ENCODE measurements at regions not wholly inside any gene's neighbourhood (a gene's known extent, or its start where the extent isn't known, plus 50 kb on each side); places are given as distances from the start of the nearest gene placed in this dataset.

GRCh38 chr6:14699803-14700601, 545.9 kb upstream of the JARID2 start:
- ATAC-seq (ENCODE audit: insufficient read depth, low FRiP score) (no peak), DNase-seq (no peak)
- H3K4me1 ChIP-seq (ENCODE audit: control insufficient read depth in 5 of 5, insufficient read depth in 5 of 5, low read length in 5 of 5), result peaks cover 0 to 2% (median 0%) of the 10 kb centered on the region in 5 donors
- H3K9me3 ChIP-seq (ENCODE audit: control insufficient read depth in 4 of 4, insufficient read depth in 3 of 4, low read length in 3 of 4), result peaks cover 0 to 5% (median under 1%) of the 10 kb centered on the region in 4 donors
- H3K27me3 ChIP-seq (ENCODE audit: control insufficient read depth in 3 of 3, insufficient read depth in 3 of 3, low read length in 2 of 3), result no peaks in the 10 kb centered on the region
- no peak for TF ChIP-seq CTCF (IDR thresholded peaks at IDR 0.05; ENCODE audit: control extremely low read depth, extremely low read depth)
- H3K4me3 ChIP-seq, result no peak overlapping the region
- WGBS, 2 donors, result 83 to 86% methylated on average over 8 of the region's 8 CpGs
- no peaks in the 10 kb centered on the region for H3K36me3 ChIP-seq (ENCODE audit: control insufficient read depth in 4 of 4, insufficient read depth in 4 of 4, low read length in 4 of 4)
- H3K27ac ChIP-seq (ENCODE audit: low read depth in 1 of 2, low read length in 1 of 2), result no peak overlapping the region
- no peak overlapping the region for H3K9ac ChIP-seq (ENCODE audit: insufficient read depth in 1 of 2, low read length in 2 of 2)

DNA sequence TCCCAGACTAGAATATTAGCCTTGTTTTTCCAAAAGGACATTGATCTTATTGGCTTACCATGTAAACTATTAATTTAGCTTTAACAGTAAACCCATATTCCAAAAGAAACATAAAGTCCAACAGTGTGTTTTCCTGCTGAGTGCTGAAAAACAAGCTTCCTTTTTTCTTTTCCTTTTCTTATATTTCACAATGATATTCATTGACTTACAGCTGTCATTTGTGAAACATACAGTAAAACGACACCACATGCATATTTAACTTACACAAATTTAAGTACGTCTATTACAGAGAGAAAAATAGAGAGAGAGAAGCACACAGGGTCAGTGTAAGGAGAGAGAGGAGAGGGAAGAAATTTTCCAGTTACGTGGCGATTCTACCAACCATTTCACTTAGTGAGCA, 543.9 kb upstream of the JARID2 start:
- DNase-seq (no peak), ATAC-seq (ENCODE audit: insufficient read depth, low FRiP score) (no peak)
- Histone ChIP-seq H3K9ac (ENCODE audit: insufficient read depth in 1 of 2, low read length in 2 of 2) (no peak overlapping the region), H3K36me3 (ENCODE audit: control insufficient read depth in 4 of 4, insufficient read depth in 4 of 4, low read length in 4 of 4) (no peaks in the 10 kb centered on the region), H3K27ac (ENCODE audit: low read depth in 1 of 2, low read length in 1 of 2) (no peak overlapping the region), H3K27me3 (ENCODE audit: control insufficient read depth in 3 of 3, insufficient read depth in 3 of 3, low read length in 2 of 3) (no peaks in the 10 kb centered on the region), H3K4me3 (no peak overlapping the region), H3K9me3 (ENCODE audit: control insufficient read depth in 4 of 4, insufficient read depth in 3 of 4, low read length in 3 of 4) (peaks cover 0 to 5% (median under 1%) of the 10 kb centered on the region in 4 donors), H3K4me1 (ENCODE audit: control insufficient read depth in 5 of 5, insufficient read depth in 5 of 5, low read length in 5 of 5) (peaks cover 0 to 10% (median 2%) of the 10 kb centered on the region in 5 donors)
- no peak for TF ChIP-seq CTCF (IDR thresholded peaks at IDR 0.05; ENCODE audit: control extremely low read depth, extremely low read depth)
- WGBS, 2 donors, result 47 to 70% methylated on average over 4 of the region's 4 CpGs

- H3K27me3 ChIP-seq (ENCODE audit: control insufficient read depth in 3 of 3, insufficient read depth in 3 of 3, low read length in 2 of 3), result no peaks in the 10 kb centered on the region
- WGBS, 2 donors, result 71 to 85% methylated on average over 5 of the region's 5 CpGs
- TF ChIP-seq CTCF (IDR thresholded peaks at IDR 0.05; ENCODE audit: control extremely low read depth, extremely low read depth), result no peak
- no peak overlapping the region for H3K4me3 ChIP-seq
- peaks cover 0 to 11% (median 5%) of the 10 kb centered on the region in 5 donors for H3K4me1 ChIP-seq (ENCODE audit: control insufficient read depth in 5 of 5, insufficient read depth in 5 of 5, low read length in 5 of 5)
- DNase-seq (no peak), ATAC-seq (ENCODE audit: insufficient read depth, low FRiP score) (no peak)
- H3K36me3 ChIP-seq (ENCODE audit: control insufficient read depth in 4 of 4, insufficient read depth in 4 of 4, low read length in 4 of 4), result no peaks in the 10 kb centered on the region
- no peak overlapping the region for H3K9ac ChIP-seq (ENCODE audit: insufficient read depth in 1 of 2, low read length in 2 of 2)
- no peak overlapping the region for H3K27ac ChIP-seq (ENCODE audit: low read depth in 1 of 2, low read length in 1 of 2)
- H3K9me3 ChIP-seq (ENCODE audit: control insufficient read depth in 4 of 4, insufficient read depth in 3 of 4, low read length in 3 of 4), result peaks cover 0 to 5% (median under 1%) of the 10 kb centered on the region in 4 donors
These were observed 543.2 kb upstream of the JARID2 start for GRCh38 chr6:14702678-14703077.
